Stomach (tissue), 4 donors: ENCODE measurements at regions not wholly inside any gene's neighbourhood (a gene's known extent, or its start where the extent isn't known, plus 50 kb on each side); places are given as distances from the start of the nearest gene placed in this dataset.

Source experiments
- CTCF ChIP-seq, 7 experiments: fragments of 450-650 bp in 4 of 7; fragments of 200-600 bp in 3 of 7; sonication (generic) in 3 of 7; IDR thresholded peaks; one replicate each; pipeline ENCODE4 v1.5.1; 2016 to 2019; ENCODE audit warnings: antibody characterized with exemption in 7 of 7, control low read depth in 2 of 7, mild to moderate bottlenecking in 1 of 7
- POLR2A ChIP-seq, 4 donors: fragments of 450-650 bp; IDR thresholded peaks; one replicate each; pipeline ENCODE4 v1.6.1; 2016; ENCODE audit warnings: antibody characterized with exemption in 4 of 4, control low read depth in 2 of 4, mild to moderate bottlenecking in 1 of 4, moderate library complexity in 1 of 4
- POLR2AphosphoS5 ChIP-seq, 3 donors: sonication (generic); formaldehyde crosslinking; IDR thresholded peaks; one replicate each; pipeline ENCODE4 v1.6.1; 2016; ENCODE audit warnings: antibody characterized with exemption in 3 of 3

- TF ChIP-seq CTCF (IDR thresholded peaks at IDR 0.05) (no peak), POLR2AphosphoS5 (IDR thresholded peaks at IDR 0.05) (no peak), POLR2A (IDR thresholded peaks at IDR 0.05) (no peak)
Observed at GRCh38 chr11:110856996-110857812, 145.0 kb upstream of the ARHGAP20 start.
